RWPE2 (cell line): ENCODE measurements at regions not wholly inside any gene's neighbourhood (a gene's known extent, or its start where the extent isn't known, plus 50 kb on each side); places are given as distances from the start of the nearest gene placed in this dataset.

ENCODE experiments used
- ATAC-seq: fragments of 200-7000 bp; cut with Tn5 transposase; 3 replicates; pipeline ENCODE4 v1.9.1; 2021; ENCODE audit warnings: low read depth
- DNase-seq: peaks from one replicate; pipeline ENCODE4 v3.0.0-alpha.2; 2020; ENCODE audit warnings: low spot score
- H3K27ac ChIP-seq: fragments of 450-650 bp; 2 replicates; pipeline ENCODE4 v1.5.1; 2017; ENCODE audit warnings: mild to moderate bottlenecking; ENCODE audit not compliant: poor library complexity, severe bottlenecking
- H3K27me3 ChIP-seq: fragments of 250-450 bp; sonication (Bioruptor Pico); 2 replicates; pipeline ENCODE4 v1.5.1; 2021; ENCODE audit warnings: mild to moderate bottlenecking, moderate library complexity; ENCODE audit not compliant: insufficient read depth, poor library complexity, severe bottlenecking
- H3K36me3 ChIP-seq: fragments of 250-450 bp; sonication (Bioruptor Pico); 2 replicates; pipeline ENCODE4 v1.5.1; 2020; ENCODE audit warnings: low read depth, mild to moderate bottlenecking, moderate library complexity
- H3K4me1 ChIP-seq: fragments of 250-450 bp; sonication (Bioruptor Pico); 2 replicates; pipeline ENCODE4 v1.5.1; 2021; ENCODE audit warnings: mild to moderate bottlenecking, moderate library complexity; ENCODE audit not compliant: insufficient read depth, poor library complexity, severe bottlenecking
- H3K4me3 ChIP-seq: fragments of 250-450 bp; sonication (Bioruptor Pico); 2 replicates; pipeline ENCODE4 v1.5.1; 2021; ENCODE audit warnings: mild to moderate bottlenecking, moderate library complexity; ENCODE audit not compliant: severe bottlenecking
- H3K9me3 ChIP-seq: fragments of 250-450 bp; sonication (Bioruptor Pico); 2 replicates; pipeline ENCODE4 v1.5.1; 2021; ENCODE audit warnings: mild to moderate bottlenecking, moderate library complexity; ENCODE audit not compliant: severe bottlenecking
- TF ChIP-seq, protein P1 (sequence below): fragments of 450-650 bp; IDR thresholded peaks from one replicate; pipeline ENCODE4 v1.5.1; 2017; ENCODE audit warnings: mild to moderate bottlenecking, moderate library complexity; ENCODE audit not compliant: poor library complexity, severe bottlenecking

DNA sequence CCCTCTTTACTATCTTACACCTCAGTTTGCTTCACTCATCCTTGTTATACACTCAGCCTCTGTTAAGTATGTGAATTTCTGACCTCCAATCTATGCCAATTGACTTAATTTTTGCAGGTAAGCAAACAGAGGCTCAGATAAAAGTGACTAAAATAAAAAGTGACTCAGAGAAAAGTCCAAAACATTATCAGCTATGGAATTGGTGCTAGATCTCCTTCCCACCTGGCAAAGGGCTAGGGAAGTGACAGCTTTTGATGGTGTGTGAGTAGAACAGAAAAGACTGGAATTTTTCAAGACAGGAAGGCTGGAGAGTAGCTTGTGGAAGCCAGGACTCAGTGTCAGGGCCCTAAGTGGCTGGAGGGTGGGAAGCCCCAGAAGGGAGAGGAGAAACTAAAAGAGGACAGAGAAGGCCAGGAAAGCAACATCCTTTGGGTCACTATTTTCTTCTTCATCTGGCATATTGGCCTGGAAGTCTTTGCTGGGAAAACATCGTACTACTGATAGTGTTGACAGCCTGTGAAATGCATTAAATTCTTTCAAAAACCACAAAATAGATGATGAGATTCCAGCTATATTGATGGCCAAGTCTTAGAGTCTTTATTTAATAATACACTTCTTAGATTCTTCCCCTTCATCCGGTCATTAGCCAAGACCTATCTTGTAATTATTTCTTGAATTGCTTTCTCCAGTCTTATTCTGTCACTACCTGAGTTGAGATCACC lies 392.8 kb downstream of the RAPGEF2 start:
- DNase-seq (no peak), ATAC-seq (no peak)
- H3K9me3 ChIP-seq = no peaks in the 10 kb centered on the region
- H3K36me3 ChIP-seq = no peaks in the 10 kb centered on the region
- no peaks in the 10 kb centered on the region for H3K27me3 ChIP-seq
- no peaks in the 10 kb centered on the region for H3K4me1 ChIP-seq
- TF ChIP-seq, protein P1, sequence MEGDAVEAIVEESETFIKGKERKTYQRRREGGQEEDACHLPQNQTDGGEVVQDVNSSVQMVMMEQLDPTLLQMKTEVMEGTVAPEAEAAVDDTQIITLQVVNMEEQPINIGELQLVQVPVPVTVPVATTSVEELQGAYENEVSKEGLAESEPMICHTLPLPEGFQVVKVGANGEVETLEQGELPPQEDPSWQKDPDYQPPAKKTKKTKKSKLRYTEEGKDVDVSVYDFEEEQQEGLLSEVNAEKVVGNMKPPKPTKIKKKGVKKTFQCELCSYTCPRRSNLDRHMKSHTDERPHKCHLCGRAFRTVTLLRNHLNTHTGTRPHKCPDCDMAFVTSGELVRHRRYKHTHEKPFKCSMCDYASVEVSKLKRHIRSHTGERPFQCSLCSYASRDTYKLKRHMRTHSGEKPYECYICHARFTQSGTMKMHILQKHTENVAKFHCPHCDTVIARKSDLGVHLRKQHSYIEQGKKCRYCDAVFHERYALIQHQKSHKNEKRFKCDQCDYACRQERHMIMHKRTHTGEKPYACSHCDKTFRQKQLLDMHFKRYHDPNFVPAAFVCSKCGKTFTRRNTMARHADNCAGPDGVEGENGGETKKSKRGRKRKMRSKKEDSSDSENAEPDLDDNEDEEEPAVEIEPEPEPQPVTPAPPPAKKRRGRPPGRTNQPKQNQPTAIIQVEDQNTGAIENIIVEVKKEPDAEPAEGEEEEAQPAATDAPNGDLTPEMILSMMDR = no peak
- H3K27ac ChIP-seq = no peak overlapping the region
- H3K4me3 ChIP-seq = no peak overlapping the region

DNA sequence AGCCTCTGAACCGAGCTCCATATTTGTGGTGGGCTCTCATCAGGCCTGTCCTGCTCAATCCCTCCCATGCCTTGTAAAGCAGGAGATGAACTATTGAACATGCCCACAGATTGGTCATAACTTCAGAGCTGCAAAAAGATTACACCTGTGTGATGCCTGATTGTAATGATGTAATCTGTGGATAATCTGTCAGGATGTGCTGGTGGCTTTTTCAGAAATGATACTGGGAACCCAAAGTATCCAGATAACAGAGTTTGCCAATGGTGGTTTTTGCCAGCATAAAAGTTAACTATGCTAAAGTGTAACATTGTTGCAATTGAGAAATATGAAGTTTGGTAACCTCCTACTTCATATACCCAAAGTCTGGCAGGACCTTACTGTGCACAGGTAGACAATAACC lies 393.4 kb downstream of the RAPGEF2 start:
- no peaks in the 10 kb centered on the region for H3K27me3 ChIP-seq
- H3K36me3 ChIP-seq = no peaks in the 10 kb centered on the region
- TF ChIP-seq, protein P1 = no peak
- no peaks in the 10 kb centered on the region for H3K9me3 ChIP-seq
- no peak overlapping the region for H3K27ac ChIP-seq
- H3K4me1 ChIP-seq = no peaks in the 10 kb centered on the region
- H3K4me3 ChIP-seq = no peak overlapping the region
- DNase-seq (no peak), ATAC-seq (no peak)

GRCh38 chr4:159497936-159498335 lies 395.1 kb downstream of the RAPGEF2 start:
- no peaks in the 10 kb centered on the region for H3K27me3 ChIP-seq
- TF ChIP-seq, protein P1 = no peak
- ATAC-seq = no peak
- DNase-seq = no peak
- no peak overlapping the region for H3K4me3 ChIP-seq
- H3K36me3 ChIP-seq = no peaks in the 10 kb centered on the region
- H3K27ac ChIP-seq = no peak overlapping the region
- H3K4me1 ChIP-seq = no peaks in the 10 kb centered on the region
- no peaks in the 10 kb centered on the region for H3K9me3 ChIP-seq

DNA sequence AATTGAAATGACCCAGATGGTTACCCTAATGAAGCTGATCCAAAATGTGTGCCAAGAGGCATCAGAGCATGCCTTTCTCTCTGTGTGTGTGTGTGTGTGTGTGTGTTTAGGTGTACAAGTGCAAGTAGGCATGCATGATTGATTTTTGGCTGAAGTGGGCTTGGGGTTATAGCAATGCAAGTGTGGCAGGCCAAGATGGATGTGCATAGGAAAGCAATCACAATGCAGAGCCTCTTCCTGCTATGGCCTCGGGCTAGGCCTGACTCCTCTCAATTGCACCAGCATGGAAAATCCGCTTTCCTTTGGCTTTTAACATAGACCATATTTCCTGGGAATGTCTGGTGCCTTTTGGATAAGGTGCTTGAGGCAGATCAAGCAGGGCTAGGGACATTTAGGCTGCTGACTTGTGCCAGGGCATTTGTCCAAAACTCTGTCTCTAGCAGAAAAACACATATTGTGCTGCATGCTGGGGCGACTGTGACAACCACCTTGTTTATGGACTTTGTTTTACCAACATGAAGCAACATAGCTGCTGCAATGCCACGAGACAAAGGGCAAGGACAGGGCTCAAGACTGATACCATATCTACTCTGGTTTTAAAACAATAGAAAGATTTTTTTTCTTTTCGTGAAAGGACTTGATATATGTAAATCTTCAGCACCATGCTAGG lies 395.7 kb downstream of the RAPGEF2 start:
- H3K36me3 ChIP-seq = no peaks in the 10 kb centered on the region
- DNase-seq = no peak
- H3K9me3 ChIP-seq = no peaks in the 10 kb centered on the region
- H3K27ac ChIP-seq = no peak overlapping the region
- no peak for ATAC-seq
- TF ChIP-seq, protein P1 = no peak
- H3K27me3 ChIP-seq = no peaks in the 10 kb centered on the region
- H3K4me3 ChIP-seq = no peak overlapping the region
- H3K4me1 ChIP-seq = no peaks in the 10 kb centered on the region

DNA sequence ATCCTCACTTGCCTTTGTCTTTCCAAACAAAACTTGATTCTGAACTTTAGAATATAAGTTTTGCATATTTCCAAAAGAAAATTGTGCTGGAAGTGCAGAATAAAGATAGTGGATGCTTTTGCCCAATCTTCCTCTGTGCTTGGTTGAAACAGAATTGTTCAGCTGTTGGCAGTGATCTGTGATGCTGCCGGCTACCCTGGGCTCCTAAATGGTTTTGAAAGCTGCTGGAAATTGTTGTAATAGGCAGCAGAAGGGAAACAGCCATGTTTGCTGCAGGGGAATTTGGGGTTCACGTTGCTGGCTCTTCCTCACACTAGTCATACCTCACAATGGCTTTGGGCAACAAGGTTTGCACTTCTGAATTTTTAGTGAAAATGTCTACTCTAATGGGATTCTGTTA lies 398.0 kb downstream of the RAPGEF2 start:
- no peak for ATAC-seq
- H3K27ac ChIP-seq = no peak overlapping the region

More for the DNA sequence above, 398.0 kb downstream of the RAPGEF2 start:
- H3K36me3 ChIP-seq = no peaks in the 10 kb centered on the region
- H3K4me3 ChIP-seq = no peak overlapping the region
- no peak for DNase-seq
- TF ChIP-seq, protein P1 = no peak
- H3K4me1 ChIP-seq = peaks cover 5% of the 10 kb centered on the region
- H3K27me3 ChIP-seq = no peaks in the 10 kb centered on the region
- H3K9me3 ChIP-seq = no peaks in the 10 kb centered on the region
